C1 segment of cervical spinal cord (tissue), 14 donors: ENCODE measurements at regions not wholly inside any gene's neighbourhood (a gene's known extent, or its start where the extent isn't known, plus 50 kb on each side); places are given as distances from the start of the nearest gene placed in this dataset.
A peak's percentile ranks its signal among the peaks of the same experiment; 100 is the strongest.

Experiments used
- DNase-seq, 14 donors: peaks; one replicate each; lab custom pipeline; 2025; lab: John Stamatoyannopoulos, UW

- peak in 1 of 14 donors; percentile 64 for DNase-seq
Measured at GRCh38 chr5:88544671-88545070, 276.0 kb upstream of the TMEM161B start.

DNA sequence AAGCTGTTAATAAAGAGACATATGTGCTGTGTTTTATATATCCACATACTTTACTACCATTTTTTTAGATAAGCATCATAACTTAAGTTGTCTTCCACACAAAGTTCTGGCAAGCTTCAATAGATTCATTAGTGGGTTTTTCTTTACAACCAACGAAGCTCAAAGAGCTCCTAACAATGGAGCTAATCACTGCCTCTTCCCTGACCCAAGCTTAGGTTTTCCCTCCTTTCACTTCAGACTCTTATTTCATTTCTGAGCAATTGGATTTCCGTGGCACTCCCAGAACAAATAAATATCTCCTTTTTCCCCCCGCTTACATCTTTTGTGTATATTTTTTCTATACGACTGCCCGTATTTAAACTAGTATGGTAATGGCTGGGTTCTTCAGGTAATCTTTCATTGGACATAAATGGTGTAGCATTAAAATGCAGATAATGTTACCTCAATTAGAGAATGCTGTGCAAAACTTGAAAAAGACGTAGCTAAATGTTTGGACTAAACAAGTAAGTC lies 275.5 kb upstream of the TMEM161B start:
- peak in 1 of 14 donors; percentile 64 for DNase-seq

DNA sequence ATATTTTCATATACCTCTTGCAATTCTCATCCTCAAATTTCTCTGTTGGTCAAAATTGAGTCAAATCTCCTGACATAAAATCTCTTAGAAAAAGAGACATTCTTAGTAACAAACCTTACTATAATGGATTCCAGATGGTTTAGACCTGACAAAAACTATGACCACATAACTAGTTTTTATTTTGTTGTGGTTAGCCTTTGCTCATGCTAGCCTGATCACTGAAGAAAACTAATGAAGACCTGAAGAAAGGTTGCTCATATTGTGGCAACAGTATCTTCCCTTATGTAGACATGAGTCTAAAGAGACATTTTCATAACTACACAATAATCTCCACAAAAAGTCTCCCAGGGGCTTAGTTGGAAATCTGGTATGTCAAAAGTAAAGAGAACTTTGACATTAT lies 274.1 kb upstream of the TMEM161B start:
- DNase-seq = no peak

GRCh38 chr5:88540471-88541115 lies 271.9 kb upstream of the TMEM161B start:
- DNase-seq = peak in 1 of 14 donors; percentile 6

- peak in 2 of 14 donors; percentile 14 to 33 for DNase-seq
Measured at GRCh38 chr5:88539693-88540365, 271.2 kb upstream of the TMEM161B start.

DNA sequence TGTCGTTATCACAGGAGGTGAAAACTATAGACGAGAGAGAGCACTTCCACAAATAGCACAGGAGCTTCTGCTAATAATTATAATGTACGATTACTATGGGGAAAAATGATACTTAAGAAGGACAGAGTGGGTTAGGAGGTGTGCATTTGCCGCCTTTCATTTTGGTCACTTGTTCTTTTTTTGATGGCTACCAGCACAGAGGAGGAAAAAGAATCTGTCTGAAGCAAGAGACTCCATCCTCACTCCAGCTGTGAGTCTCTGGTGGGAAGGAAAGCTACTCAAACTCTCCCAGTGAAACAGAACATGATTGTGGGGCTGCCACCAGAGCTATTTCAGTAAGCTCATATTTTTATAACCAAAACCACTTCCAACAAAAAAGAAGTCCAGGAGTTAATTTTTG lies 270.4 kb upstream of the TMEM161B start:
- peak in 1 of 14 donors; percentile 19 for DNase-seq

- no peak for DNase-seq
Measured at GRCh38 chr5:88536146-88536545, 267.5 kb upstream of the TMEM161B start.

DNA sequence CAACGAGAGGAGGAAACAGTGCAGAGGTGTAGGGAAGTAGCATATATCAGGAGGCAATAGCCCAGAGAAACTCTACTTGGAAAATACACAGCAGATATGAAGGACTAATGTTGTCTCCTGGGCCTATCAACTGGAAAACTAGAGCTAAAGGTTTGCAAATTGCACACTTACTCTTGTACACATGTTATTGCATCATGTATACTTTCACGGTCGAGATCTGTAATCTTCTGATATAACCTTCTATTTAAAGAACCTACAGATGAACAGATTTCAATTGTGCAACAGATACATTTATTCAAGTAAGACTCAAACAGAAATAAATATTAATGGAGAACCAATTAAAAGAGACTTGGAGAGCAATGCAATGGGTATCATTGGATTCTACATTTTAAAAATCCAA lies 256.3 kb upstream of the TMEM161B start:
- DNase-seq = no peak

DNA sequence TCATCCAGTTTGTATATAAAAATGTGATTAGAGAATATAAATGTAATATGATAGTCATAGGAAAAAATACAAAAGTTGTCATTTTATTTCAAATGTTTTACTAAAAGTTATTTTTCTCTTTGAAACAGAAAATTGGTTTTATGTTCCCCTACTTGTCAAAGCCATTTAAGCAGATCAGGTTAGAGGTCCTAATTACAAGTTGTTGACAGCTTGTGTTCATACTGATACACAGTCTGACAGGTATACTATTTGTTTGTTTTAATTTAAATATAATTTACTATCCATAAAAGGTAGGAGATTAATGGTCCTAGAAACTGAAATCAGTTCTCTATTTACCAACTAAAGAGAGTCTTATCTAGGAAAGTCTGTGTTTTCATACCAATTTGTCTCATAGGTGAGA lies 250.4 kb upstream of the TMEM161B start:
- DNase-seq = no peak

- DNase-seq = no peak
Measured at GRCh38 chr5:88518131-88519016, 249.7 kb upstream of the TMEM161B start.

DNA sequence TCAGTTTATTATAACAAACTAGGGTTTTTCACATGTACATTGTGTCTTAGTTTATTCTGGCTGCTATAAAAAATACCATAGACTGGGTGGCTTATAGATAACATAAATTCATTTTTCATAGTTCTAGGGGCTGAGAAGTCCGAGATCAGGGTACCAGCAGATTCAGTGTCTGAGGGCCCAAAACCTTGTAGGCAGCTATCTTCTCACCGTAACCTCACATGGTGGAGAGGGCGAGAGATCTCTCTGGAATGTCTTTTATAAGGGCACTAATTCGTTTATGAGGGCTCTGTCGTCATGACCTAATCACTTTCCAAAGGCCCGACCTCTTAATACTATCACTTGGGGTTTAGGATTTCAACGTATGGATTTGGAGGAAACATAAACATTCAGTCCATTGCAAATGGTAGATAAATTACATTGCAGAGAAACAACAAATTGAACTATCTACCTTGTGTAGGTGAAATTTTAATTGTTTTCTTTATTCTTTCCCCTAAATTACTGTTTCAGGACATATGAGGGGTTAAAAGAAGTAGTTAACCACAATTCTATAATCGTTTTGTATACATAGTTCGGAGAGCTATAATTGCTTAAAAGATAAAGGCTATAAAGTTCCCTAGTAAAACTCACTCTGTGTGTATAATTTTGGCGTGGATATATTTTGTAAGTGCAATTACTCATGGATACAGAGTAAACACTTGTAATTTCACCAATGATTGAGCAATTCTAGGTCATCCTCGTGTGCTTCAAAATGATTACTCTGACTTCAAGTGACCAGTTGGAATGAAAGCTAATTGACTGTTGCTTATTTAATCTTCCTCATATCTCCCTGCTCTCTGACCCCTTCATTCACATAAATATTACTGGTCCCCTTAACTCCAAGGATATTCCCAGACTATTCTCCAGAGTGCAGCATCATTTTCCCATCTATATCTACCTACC lies 247.5 kb upstream of the TMEM161B start:
- no peak for DNase-seq

DNA sequence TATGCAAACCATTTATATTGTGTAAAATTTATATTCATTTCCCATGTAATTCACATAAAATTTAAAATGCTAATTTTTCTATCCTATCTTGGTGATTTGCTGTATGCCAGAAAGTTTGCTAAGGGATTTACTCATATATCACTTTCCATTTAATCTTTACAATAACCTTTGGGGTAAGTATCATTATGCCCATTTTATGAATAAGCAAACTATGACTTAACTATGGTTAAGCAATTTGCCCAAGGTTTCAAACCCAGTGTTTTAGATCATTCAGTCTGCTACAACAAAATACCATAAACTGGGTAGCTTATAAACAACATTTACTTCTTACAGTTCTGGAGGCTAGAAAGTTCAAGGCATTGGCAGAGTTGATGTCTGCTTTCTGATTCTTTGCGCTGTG lies 246.4 kb upstream of the TMEM161B start:
- no peak for DNase-seq

GRCh38 chr5:88509403-88509802 lies 240.8 kb upstream of the TMEM161B start:
- DNase-seq = no peak

GRCh38 chr5:88507261-88507660 lies 238.6 kb upstream of the TMEM161B start:
- DNase-seq = no peak

DNA sequence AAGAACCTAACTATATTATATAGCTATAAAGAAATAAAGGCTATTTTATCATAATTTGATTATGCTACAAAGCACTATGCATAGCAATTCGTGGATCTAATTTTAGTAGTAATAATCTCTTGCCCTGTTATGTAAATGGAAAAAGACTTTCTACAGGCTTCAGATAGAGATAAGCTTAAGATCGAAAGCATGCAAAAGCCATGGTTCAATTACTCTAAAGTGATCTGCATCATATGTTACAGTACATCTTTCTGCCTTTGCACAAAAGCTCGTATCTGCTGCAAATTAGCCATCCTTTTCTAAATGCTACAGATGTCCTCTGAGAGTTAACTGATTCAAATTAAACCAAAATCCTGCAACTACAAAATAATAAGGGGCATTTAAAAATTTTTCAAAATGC lies 234.8 kb upstream of the TMEM161B start:
- no peak for DNase-seq

DNA sequence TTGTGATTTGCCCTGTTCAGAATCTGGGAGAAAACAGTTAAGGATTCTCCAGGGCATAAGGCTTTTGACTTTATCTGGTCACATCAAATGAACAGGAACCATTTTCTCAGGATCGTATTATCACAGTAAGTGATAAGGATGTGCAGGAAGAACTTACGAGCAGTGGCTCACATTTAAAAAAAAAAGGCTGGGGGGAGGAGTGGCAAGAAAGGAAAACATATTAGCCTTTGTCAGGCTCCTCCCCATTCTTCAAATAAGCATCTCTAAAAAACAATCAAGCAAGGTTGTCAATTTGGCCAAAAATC lies 234.3 kb upstream of the TMEM161B start:
- peak in 1 of 14 donors; percentile 60 for DNase-seq

DNA sequence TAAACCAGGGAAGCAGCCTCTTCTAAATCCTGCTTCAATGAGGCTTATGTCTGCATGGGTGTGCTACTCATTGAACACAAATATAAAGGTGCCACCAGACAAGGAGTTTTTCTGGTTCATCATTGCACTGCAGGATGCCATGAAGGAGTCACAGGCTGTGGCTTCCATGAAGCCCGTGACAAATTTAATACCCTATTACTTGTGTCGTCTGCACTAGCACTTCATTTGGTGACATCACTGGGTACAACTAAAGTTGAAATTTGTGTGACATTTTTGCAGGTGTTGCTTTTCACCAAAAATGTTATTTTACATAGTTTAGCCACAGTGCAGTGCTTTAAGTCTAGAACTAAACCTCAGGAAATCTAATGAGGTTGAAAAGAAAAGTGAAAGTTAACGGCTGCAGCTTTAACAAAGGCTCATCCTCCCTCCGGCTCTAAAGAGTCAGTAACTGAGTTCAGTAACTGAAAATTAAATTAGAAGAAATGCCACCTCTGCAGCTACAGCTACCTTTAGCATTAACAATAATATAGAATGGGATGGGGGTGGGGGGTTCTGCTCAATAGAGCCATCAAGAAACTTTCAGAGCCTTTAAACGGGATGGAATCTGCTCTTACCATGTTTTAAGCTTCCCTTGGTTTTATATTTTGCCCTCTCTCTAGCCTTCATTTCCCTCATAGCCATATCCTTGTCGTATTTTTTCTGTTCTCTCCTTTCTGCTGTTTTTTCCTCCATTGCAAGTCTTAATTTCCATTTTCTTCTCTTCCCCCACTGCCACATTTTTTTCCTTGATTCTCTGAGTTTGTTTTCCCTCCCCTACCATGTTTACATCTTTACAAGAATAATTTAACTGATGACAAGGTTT lies 233.8 kb upstream of the TMEM161B start:
- DNase-seq = peak in 2 of 14 donors; percentile 30 to 61

DNA sequence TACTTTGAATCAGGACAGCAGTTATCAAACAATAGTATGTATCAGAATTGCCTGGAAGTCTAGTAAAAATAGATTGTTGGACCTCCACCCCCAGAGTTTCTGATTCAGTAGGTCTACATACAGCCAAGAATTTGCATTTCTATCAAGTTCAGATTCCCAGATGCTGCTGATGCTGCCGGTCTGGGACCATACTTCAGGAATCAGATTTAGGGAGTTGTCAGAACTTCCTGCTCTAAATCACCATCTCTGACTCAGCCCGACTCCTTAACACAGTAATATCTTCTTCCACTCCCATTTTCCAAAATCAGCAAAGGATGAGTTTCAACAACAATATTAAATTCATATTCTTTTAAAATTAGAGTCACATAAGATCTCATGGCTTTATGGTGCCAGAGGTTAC lies 227.2 kb upstream of the TMEM161B start:
- no peak for DNase-seq

DNA sequence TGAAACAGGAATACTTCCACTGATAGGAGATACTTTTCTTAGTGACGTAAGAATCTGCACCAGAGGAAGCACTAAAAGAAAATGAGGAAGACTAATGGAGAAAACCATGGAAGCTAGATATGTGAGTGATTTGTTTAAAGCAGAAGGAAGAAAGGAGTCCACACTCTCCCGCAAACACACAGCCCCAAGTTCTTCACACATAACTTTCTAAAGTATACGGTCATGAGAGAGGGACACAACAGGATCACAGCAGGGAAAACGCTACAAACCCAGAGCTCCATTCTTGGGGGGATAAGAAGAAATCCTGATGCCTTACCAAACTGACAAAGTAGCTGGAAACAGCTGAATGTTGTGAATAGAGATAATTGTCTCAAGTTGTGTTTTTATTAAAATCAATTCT lies 222.2 kb upstream of the TMEM161B start:
- no peak for DNase-seq

DNA sequence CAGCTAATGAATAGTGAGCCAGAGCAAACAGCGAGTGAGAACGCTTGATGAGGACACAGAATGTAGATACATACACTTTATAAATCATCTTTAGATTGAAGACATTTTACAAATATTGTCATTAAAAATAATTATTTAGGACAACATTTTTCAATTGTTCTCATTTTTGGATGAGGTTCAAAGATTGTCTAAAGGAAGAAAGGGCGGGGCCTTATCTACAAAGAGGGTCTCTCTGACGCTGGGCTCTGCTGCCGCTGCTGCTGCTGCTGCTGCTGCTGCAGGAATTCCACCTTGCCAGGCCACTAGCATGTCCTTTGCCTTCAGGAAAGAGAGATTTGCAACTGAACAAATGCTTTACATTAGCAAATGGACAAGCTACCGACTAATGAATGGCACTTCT lies 220.7 kb upstream of the TMEM161B start:
- no peak for DNase-seq
